A549 (cell line): ENCODE measurements at regions not wholly inside any gene's neighbourhood (a gene's known extent, or its start where the extent isn't known, plus 50 kb on each side); places are given as distances from the start of the nearest gene placed in this dataset.

Source experiments
- ATAC-seq, 2 experiments: fragments of 200-7000 bp in 1 of 2; fragments of >200 bp in 1 of 2; cut with Nextera tagmentation in 1 of 2; cut with Tn5 transposase in 1 of 2; 3 replicates each; pipeline versions ENCODE4 v1.8.0 to v1.9.1; 2018 to 2020; ENCODE audit warnings: mild to moderate bottlenecking in 1 of 2, moderate library complexity in 1 of 2
- CTCF ChIA-PET: fragments of 300-600 bp; sonication (Branson Sonifier 250); formaldehyde crosslinking; extraction: SDS; loops from one replicate; lab custom pipeline; 2021; ENCODE audit warnings: antibody characterized with exemption, inconsistent platforms; lab: Yijun Ruan, JAX
- POLR2A ChIA-PET: fragments of 350-600 bp; formaldehyde crosslinking; extraction: SDS; loops from one replicate; lab custom pipeline; 2021; ENCODE audit warnings: antibody characterized with exemption, inconsistent platforms; lab: Yijun Ruan, JAX
- DNase-seq, 2 experiments: peaks; one replicate each; pipeline versions ENCODE4 v3.0.0 to v3.0.0-alpha.2; 2011 to 2016; ENCODE audit warnings: low read depth in 1 of 2, low spot score in 1 of 2
- FAIRE-seq: peaks from 2 replicates; lab custom pipeline; 2011; peaks lifted over from hg19 to GRCh38; lab: Jason Lieb, UNC
- H3K27ac ChIP-seq, 2 experiments: fragments of >200 bp; sonication (Bioruptor Twin); formaldehyde crosslinking; 3 replicates each; pipeline ENCODE4 v1.5.1; 2016 to 2017
- H3K4me1 ChIP-seq: fragments of >200 bp; sonication (Bioruptor Twin); formaldehyde crosslinking; 3 replicates; pipeline ENCODE4 v1.6.1; 2016
- H3K4me2 ChIP-seq: fragments of >200 bp; sonication (Bioruptor Twin); formaldehyde crosslinking; 3 replicates; pipeline ENCODE4 v1.6.1; 2016
- H3K4me3 ChIP-seq: fragments of >200 bp; sonication (Bioruptor Twin); formaldehyde crosslinking; 3 replicates; pipeline ENCODE4 v1.5.1; 2016
- H3K9me3 ChIP-seq: fragments of >200 bp; sonication (Bioruptor Twin); formaldehyde crosslinking; 3 replicates; pipeline ENCODE4 v1.6.1; 2016
- CBX2 ChIP-seq: fragments of 200-600 bp; sonication (generic); IDR thresholded peaks from 2 replicates; pipeline ENCODE4 v1.6.1; 2016; ENCODE audit warnings: low read depth, mild to moderate bottlenecking, borderline replicate concordance
- CEBPB ChIP-seq, 2 experiments: fragments of >200 bp in 1 of 2; sonication (Bioruptor Twin) in 1 of 2; formaldehyde crosslinking in 1 of 2; IDR thresholded peaks; 2 replicates each; pipeline ENCODE4 v1.6.1; 2012 to 2016
- EHMT2 ChIP-seq: fragments of 200-600 bp; sonication (generic); IDR thresholded peaks from 2 replicates; pipeline ENCODE4 v1.6.1; 2016; ENCODE audit warnings: antibody characterized with exemption, low read depth, mild to moderate bottlenecking, moderate library complexity
- FOXS1 ChIP-seq: fragments of 250-450 bp; sonication (Bioruptor Pico); IDR thresholded peaks from 2 replicates; pipeline ENCODE4 v1.5.0; 2020; ENCODE audit warnings: mild to moderate bottlenecking, moderate library complexity
- GATA3 ChIP-seq: IDR thresholded peaks from 2 replicates; pipeline ENCODE4 v1.6.1; 2012; ENCODE audit warnings: borderline replicate concordance
- NFE2L2 ChIP-seq: fragments of 150-350 bp; conservative IDR thresholded peaks from 2 replicates; pipeline ENCODE4 v1.6.1; 2014; ENCODE audit warnings: low read length
- NR3C1 ChIP-seq: fragments of >200 bp; sonication (Bioruptor Twin); formaldehyde crosslinking; IDR thresholded peaks from 3 replicates; pipeline ENCODE4 v1.6.1; 2017
- PHF8 ChIP-seq: fragments of 200-600 bp; sonication (generic); IDR thresholded peaks from 2 replicates; pipeline ENCODE4 v1.6.1; 2016; ENCODE audit warnings: low read depth, mild to moderate bottlenecking, antibody characterized with exemption, moderate library complexity, borderline replicate concordance
- RARB ChIP-seq: fragments of 250-450 bp; sonication (Bioruptor Pico); IDR thresholded peaks from 2 replicates; pipeline ENCODE4 v1.8.0; 2021; ENCODE audit warnings: mild to moderate bottlenecking, moderate library complexity
- RCOR1 ChIP-seq: fragments of 150-350 bp; IDR thresholded peaks from 2 replicates; pipeline ENCODE4 v1.6.1; 2014; ENCODE audit warnings: antibody characterized with exemption, low read length, low read depth
- SMC3 ChIP-seq: fragments of >200 bp; sonication (Bioruptor Twin); formaldehyde crosslinking; IDR thresholded peaks from 3 replicates; pipeline ENCODE4 v1.6.1; 2018; ENCODE audit warnings: inconsistent platforms
- ZSCAN20 ChIP-seq: fragments of 250-450 bp; sonication (Bioruptor Pico); IDR thresholded peaks from 2 replicates; pipeline ENCODE4 v1.8.0; 2022; ENCODE audit warnings: mild to moderate bottlenecking, moderate library complexity
- WGBS: methylation state at CpG from one replicate; pipeline ENCODE4 v1.1.6; 2017; ENCODE audit errors: missing lambda C conversion rate; 5-methylcytosine and 5-hydroxymethylcytosine counted together
- TF ChIP-seq, protein P1 (sequence below): fragments of >200 bp; sonication (Bioruptor Twin); formaldehyde crosslinking; IDR thresholded peaks from 2 replicates; pipeline ENCODE4 v1.6.1; 2016
- TF ChIP-seq, protein P2 (sequence below): fragments of >200 bp; sonication (Bioruptor Twin); formaldehyde crosslinking; IDR thresholded peaks from 3 replicates; pipeline ENCODE4 v1.6.1; 2016
- TF ChIP-seq, protein P3 (sequence below): fragments of 150-350 bp; IDR thresholded peaks from 2 replicates; pipeline ENCODE4 v1.6.1; 2014; ENCODE audit warnings: low read depth, mild to moderate bottlenecking, low read length
- TF ChIP-seq, protein P4 (sequence below): IDR thresholded peaks from 2 replicates; pipeline ENCODE4 v1.6.1; 2012
- TF ChIP-seq, protein P5 (sequence below): fragments of >200 bp; sonication (Bioruptor Twin); formaldehyde crosslinking; IDR thresholded peaks from 3 replicates; pipeline ENCODE4 v1.5.1; 2016
- TF ChIP-seq, protein P6 (sequence below): fragments of 250-450 bp; sonication (Bioruptor Pico); IDR thresholded peaks from 2 replicates; pipeline ENCODE4 v1.5.0; 2021; ENCODE audit warnings: mild to moderate bottlenecking, moderate library complexity, borderline replicate concordance

DNA sequence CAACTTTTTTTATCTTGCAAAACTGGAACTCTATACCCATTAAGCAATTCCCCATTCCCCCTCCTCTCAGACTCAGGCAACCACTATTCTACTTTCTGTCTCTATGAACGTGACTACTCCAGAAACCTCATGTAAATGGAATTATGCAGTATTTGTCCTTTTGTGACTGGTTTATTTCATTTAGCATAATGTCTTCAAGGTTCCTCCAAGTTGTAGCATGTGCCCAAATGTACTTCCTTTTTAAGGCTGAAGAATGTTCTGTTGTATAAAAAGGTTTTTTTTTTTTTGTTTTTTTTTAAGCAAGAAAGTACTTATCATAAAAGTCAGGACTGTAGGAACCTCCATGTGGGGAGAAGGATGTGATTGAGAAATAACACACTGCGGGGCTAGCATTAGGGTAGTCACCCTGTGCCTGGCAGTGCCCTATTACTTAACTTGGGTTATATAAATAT, 145.3 kb upstream of the FOXN2 start:
- FAIRE-seq (no peak), ATAC-seq (no peak), DNase-seq (no peak)
- no peak overlapping the region for H3K4me2 ChIP-seq
- TF ChIP-seq RARB: no peak
- TF ChIP-seq, protein P1, sequence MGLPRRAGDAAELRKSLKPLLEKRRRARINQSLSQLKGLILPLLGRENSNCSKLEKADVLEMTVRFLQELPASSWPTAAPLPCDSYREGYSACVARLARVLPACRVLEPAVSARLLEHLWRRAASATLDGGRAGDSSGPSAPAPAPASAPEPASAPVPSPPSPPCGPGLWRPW: no peak
- TF ChIP-seq, protein P2, sequence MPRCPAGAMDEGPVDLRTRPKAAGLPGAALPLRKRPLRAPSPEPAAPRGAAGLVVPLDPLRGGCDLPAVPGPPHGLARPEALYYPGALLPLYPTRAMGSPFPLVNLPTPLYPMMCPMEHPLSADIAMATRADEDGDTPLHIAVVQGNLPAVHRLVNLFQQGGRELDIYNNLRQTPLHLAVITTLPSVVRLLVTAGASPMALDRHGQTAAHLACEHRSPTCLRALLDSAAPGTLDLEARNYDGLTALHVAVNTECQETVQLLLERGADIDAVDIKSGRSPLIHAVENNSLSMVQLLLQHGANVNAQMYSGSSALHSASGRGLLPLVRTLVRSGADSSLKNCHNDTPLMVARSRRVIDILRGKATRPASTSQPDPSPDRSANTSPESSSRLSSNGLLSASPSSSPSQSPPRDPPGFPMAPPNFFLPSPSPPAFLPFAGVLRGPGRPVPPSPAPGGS: no peak
- TF ChIP-seq PHF8: no peak
- TF ChIP-seq SMC3: no peak
- no peak for TF ChIP-seq CBX2
- no peak for TF ChIP-seq GATA3
- no peak overlapping the region for H3K4me3 ChIP-seq
- 60% methylated on average over 2 of the region's 2 CpGs for WGBS
- no peaks in the 10 kb centered on the region for H3K4me1 ChIP-seq
- no peaks in the 10 kb centered on the region for H3K9me3 ChIP-seq
- CTCF ChIA-PET: no interaction called here
- H3K27ac ChIP-seq: no peak overlapping the region
- POLR2A ChIA-PET: no interaction called here

DNA sequence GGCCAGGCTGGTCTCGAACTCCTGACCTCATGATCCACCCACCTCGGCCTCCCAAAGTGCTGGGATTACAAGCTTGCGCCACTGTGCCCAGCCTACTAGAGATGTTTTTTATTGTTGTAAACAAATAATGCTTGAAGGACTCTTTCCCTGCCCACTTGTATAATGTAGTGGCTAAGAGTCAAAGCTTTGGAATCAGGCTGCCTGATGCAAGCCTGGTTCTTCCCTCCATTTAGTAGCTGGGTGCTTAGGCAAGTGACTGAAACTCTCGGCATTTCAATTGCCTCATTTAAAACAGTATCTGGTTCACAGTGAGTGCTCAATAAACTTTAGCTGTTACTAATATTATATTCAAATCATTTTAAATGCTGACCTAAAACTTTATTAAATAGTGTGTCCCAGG, 144.2 kb upstream of the FOXN2 start:
- no peaks in the 10 kb centered on the region for H3K9me3 ChIP-seq
- no peak overlapping the region for H3K4me2 ChIP-seq
- TF ChIP-seq, protein P3, sequence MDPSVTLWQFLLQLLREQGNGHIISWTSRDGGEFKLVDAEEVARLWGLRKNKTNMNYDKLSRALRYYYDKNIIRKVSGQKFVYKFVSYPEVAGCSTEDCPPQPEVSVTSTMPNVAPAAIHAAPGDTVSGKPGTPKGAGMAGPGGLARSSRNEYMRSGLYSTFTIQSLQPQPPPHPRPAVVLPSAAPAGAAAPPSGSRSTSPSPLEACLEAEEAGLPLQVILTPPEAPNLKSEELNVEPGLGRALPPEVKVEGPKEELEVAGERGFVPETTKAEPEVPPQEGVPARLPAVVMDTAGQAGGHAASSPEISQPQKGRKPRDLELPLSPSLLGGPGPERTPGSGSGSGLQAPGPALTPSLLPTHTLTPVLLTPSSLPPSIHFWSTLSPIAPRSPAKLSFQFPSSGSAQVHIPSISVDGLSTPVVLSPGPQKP: no peak
- TF ChIP-seq, protein P4, sequence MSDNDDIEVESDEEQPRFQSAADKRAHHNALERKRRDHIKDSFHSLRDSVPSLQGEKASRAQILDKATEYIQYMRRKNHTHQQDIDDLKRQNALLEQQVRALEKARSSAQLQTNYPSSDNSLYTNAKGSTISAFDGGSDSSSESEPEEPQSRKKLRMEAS: no peak
- TF ChIP-seq, protein P5, sequence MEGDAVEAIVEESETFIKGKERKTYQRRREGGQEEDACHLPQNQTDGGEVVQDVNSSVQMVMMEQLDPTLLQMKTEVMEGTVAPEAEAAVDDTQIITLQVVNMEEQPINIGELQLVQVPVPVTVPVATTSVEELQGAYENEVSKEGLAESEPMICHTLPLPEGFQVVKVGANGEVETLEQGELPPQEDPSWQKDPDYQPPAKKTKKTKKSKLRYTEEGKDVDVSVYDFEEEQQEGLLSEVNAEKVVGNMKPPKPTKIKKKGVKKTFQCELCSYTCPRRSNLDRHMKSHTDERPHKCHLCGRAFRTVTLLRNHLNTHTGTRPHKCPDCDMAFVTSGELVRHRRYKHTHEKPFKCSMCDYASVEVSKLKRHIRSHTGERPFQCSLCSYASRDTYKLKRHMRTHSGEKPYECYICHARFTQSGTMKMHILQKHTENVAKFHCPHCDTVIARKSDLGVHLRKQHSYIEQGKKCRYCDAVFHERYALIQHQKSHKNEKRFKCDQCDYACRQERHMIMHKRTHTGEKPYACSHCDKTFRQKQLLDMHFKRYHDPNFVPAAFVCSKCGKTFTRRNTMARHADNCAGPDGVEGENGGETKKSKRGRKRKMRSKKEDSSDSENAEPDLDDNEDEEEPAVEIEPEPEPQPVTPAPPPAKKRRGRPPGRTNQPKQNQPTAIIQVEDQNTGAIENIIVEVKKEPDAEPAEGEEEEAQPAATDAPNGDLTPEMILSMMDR: no peak
- TF ChIP-seq EHMT2 (no peak), ZSCAN20 (no peak), FOXS1 (CRISPR knock-in tag) (no peak), NFE2L2 (no peak), RCOR1 (no peak), NR3C1 (no peak), CEBPB (IDR thresholded peaks at IDR 0.05) (no peak)
- TF ChIP-seq, protein P6, sequence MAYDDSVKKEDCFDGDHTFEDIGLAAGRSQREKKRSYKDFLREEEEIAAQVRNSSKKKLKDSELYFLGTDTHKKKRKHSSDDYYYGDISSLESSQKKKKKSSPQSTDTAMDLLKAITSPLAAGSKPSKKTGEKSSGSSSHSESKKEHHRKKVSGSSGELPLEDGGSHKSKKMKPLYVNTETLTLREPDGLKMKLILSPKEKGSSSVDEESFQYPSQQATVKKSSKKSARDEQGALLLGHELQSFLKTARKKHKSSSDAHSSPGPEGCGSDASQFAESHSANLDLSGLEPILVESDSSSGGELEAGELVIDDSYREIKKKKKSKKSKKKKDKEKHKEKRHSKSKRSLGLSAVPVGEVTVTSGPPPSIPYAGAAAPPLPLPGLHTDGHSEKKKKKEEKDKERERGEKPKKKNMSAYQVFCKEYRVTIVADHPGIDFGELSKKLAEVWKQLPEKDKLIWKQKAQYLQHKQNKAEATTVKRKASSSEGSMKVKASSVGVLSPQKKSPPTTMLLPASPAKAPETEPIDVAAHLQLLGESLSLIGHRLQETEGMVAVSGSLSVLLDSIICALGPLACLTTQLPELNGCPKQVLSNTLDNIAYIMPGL (CRISPR knock-in tag): no peak
- TF ChIP-seq, protein P1: no peak
- CTCF ChIA-PET: no interaction called here
- H3K4me1 ChIP-seq: peaks cover 7% of the 10 kb centered on the region; the same call in 1 of the 3 replicates
- FAIRE-seq (no peak), ATAC-seq (no peak), DNase-seq (no peak)
- WGBS: 81% methylated on average over 4 of the region's 4 CpGs
- POLR2A ChIA-PET: no interaction called here
- no peak overlapping the region for H3K4me3 ChIP-seq
- H3K27ac ChIP-seq: no peak overlapping the region
